ENCODE measurements at regions not wholly inside any gene's neighbourhood (a gene's known extent, or its start where the extent isn't known, plus 50 kb on each side); places are given as distances from the start of the nearest gene placed in this dataset.

DNA sequence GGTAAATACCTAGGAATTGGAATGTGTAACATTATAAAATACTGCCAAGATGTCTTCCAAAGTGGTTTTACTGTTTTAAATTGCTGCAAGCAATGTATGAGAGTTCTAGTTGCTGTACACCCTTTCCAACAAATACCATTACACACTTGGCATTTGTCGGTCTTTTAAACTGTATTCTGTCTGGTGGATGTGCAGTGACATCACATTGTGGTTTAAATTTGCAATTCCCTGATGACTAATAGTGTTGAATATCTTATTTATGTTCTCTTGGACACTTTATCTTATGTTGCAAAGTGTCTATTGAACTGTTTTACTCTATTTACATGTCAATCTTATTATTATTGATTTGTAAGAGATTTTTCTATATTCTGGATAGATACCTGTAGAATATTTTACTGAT, 561.2 kb upstream of the B3GALT2 start:
- Histone ChIP-seq H3K9me2 (replicated peaks; ENCODE audit: insufficient read depth, low read length) (no peaks in the 10 kb centered on the region), H4K20me1 (ENCODE audit: insufficient read depth, low read depth, low read length) (no peaks in the 10 kb centered on the region), H3K27ac (ENCODE audit: low read length) (no peak overlapping the region), H3K4me3 (ENCODE audit: low read length) (no peak overlapping the region), H3K9ac (ENCODE audit: low read length) (no peak overlapping the region), H3K9me3 (ENCODE audit: low read length) (no peaks in the 10 kb centered on the region), H2AFZ (ENCODE audit: low read length) (no peak overlapping the region), H3K79me2 (ENCODE audit: low read length) (no peaks in the 10 kb centered on the region), H3K4me1 (ENCODE audit: low read length) (no peaks in the 10 kb centered on the region), H3K36me3 (ENCODE audit: insufficient read depth, low read length) (no peaks in the 10 kb centered on the region), H3K4me2 (ENCODE audit: low read depth, low read length, poor library complexity, severe bottlenecking) (no peak overlapping the region), H3K27me3 (ENCODE audit: low read length) (no peaks in the 10 kb centered on the region)
- DNase-seq, result no peak

DNA sequence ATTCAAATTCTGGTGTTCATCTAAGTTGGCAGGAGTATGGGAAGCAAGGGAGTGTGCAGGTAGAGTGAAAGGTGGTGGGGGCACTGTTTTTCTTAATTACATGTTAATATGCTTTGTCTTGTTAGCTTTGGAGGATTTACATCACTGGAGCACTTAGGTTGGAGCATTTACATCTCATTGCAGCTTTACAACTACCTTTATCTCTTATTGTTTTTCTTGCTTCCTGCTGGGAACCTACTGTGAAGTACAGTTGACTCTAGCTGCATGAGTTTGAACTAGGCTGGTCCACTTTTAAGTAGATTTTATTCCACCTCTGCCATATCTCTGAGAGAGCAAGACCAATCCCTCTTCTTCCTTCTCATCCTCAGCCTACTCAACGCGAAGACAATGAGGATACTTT, 554.8 kb upstream of the B3GALT2 start:
- H3K9me3 ChIP-seq (ENCODE audit: low read length), result no peaks in the 10 kb centered on the region
- H3K27ac ChIP-seq (ENCODE audit: low read length), result no peak overlapping the region
- H3K4me1 ChIP-seq (ENCODE audit: low read length), result no peaks in the 10 kb centered on the region
- H2AFZ ChIP-seq (ENCODE audit: low read length), result no peak overlapping the region
- H3K4me3 ChIP-seq (ENCODE audit: low read length), result no peak overlapping the region
- H3K9ac ChIP-seq (ENCODE audit: low read length), result no peak overlapping the region
- no peaks in the 10 kb centered on the region for H3K27me3 ChIP-seq (ENCODE audit: low read length)
- no peak for DNase-seq
- H3K9me2 ChIP-seq (replicated peaks; ENCODE audit: insufficient read depth, low read length), result no peaks in the 10 kb centered on the region
- no peaks in the 10 kb centered on the region for H3K36me3 ChIP-seq (ENCODE audit: insufficient read depth, low read length)
- no peaks in the 10 kb centered on the region for H3K79me2 ChIP-seq (ENCODE audit: low read length)
- H4K20me1 ChIP-seq (ENCODE audit: insufficient read depth, low read depth, low read length), result no peaks in the 10 kb centered on the region
- no peak overlapping the region for H3K4me2 ChIP-seq (ENCODE audit: low read depth, low read length, poor library complexity, severe bottlenecking)

DNA sequence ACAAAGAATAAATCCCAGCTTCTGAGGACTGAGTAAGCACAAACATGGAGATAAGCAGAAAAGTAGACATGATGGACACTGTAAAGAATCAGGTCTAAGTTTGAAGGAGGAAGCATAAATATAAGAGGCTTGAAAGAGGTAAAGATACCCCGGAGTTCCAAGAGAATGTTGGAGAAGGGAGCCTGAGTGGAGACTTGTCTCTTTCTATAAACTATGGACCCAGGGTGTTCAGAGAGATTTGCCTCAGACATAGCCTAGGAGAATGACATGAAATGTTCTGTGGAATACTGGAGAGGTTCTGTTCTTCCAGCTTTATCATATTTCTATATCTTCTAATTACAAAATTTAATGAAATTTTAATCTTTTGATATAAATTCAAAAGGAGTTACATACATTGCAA, 554.3 kb upstream of the B3GALT2 start:
- no peak for DNase-seq
- Histone ChIP-seq H3K4me2 (ENCODE audit: low read depth, low read length, poor library complexity, severe bottlenecking) (no peak overlapping the region), H3K4me3 (ENCODE audit: low read length) (no peak overlapping the region)

DNA sequence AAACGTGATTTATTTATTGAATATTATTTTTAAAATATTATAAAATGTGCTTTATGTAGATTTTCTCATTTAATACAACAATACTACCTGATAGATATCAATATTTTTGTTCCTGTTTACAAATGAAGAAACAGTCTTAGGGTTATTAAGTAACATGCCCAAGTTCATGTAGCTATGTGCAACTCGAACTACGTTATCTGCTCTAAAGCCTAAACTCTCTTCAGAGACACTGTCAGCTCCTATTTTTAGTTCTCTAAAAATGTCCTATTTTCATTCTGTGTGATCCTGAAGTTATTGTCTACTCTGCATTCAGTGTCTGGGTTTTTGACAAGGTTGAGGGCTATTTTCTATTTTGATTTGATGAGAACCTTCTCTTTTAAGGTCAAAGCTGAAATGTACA, 550.1 kb upstream of the B3GALT2 start:
- H4K20me1 ChIP-seq (ENCODE audit: insufficient read depth, low read depth, low read length), result no peaks in the 10 kb centered on the region
- H3K4me2 ChIP-seq (ENCODE audit: low read depth, low read length, poor library complexity, severe bottlenecking), result no peak overlapping the region
- DNase-seq, result no peak
- H3K9me2 ChIP-seq (replicated peaks; ENCODE audit: insufficient read depth, low read length), result no peaks in the 10 kb centered on the region
- H3K4me3 ChIP-seq (ENCODE audit: low read length), result no peak overlapping the region
- H2AFZ ChIP-seq (ENCODE audit: low read length), result no peak overlapping the region
- no peak overlapping the region for H3K9ac ChIP-seq (ENCODE audit: low read length)
- no peak overlapping the region for H3K27ac ChIP-seq (ENCODE audit: low read length)
- no peaks in the 10 kb centered on the region for H3K27me3 ChIP-seq (ENCODE audit: low read length)
- H3K36me3 ChIP-seq (ENCODE audit: insufficient read depth, low read length), result no peaks in the 10 kb centered on the region
- no peaks in the 10 kb centered on the region for H3K79me2 ChIP-seq (ENCODE audit: low read length)
- no peaks in the 10 kb centered on the region for H3K9me3 ChIP-seq (ENCODE audit: low read length)
- H3K4me1 ChIP-seq (ENCODE audit: low read length), result no peaks in the 10 kb centered on the region

More for the DNA sequence above, 554.3 kb upstream of the B3GALT2 start:
- H4K20me1 ChIP-seq (ENCODE audit: insufficient read depth, low read depth, low read length), result no peaks in the 10 kb centered on the region
- H3K79me2 ChIP-seq (ENCODE audit: low read length), result no peaks in the 10 kb centered on the region
- H3K9ac ChIP-seq (ENCODE audit: low read length), result no peak overlapping the region
- H3K36me3 ChIP-seq (ENCODE audit: insufficient read depth, low read length), result no peaks in the 10 kb centered on the region
- H3K27me3 ChIP-seq (ENCODE audit: low read length), result no peaks in the 10 kb centered on the region
- no peaks in the 10 kb centered on the region for H3K9me3 ChIP-seq (ENCODE audit: low read length)
- no peak overlapping the region for H3K27ac ChIP-seq (ENCODE audit: low read length)
- no peak overlapping the region for H2AFZ ChIP-seq (ENCODE audit: low read length)
- no peaks in the 10 kb centered on the region for H3K9me2 ChIP-seq (replicated peaks; ENCODE audit: insufficient read depth, low read length)
- H3K4me1 ChIP-seq (ENCODE audit: low read length), result no peaks in the 10 kb centered on the region

DNA sequence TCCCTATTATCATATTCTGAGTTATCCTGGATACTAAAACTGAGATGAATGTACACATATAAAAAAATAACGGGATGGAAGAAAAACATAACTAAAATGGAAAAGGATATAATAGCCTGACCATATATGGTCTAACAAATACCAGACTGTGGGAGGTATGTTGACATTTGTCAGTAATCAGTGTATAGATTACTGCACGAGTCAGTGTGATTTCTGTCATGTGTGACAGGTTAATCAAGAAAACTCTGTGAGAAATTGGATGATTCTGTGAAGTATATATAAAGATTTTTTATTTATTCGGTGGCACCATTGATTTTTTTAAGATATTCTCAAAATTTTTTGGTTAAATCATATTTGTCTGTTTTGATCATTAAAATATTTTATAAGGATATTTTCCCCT, 547.3 kb upstream of the B3GALT2 start:
- H3K4me3 ChIP-seq (ENCODE audit: low read length), result no peak overlapping the region
- H3K27me3 ChIP-seq (ENCODE audit: low read length), result no peaks in the 10 kb centered on the region
- no peaks in the 10 kb centered on the region for H3K9me2 ChIP-seq (replicated peaks; ENCODE audit: insufficient read depth, low read length)
- H3K4me1 ChIP-seq (ENCODE audit: low read length), result no peaks in the 10 kb centered on the region
- no peak overlapping the region for H3K9ac ChIP-seq (ENCODE audit: low read length)
- H3K4me2 ChIP-seq (ENCODE audit: low read depth, low read length, poor library complexity, severe bottlenecking), result no peak overlapping the region
- H4K20me1 ChIP-seq (ENCODE audit: insufficient read depth, low read depth, low read length), result no peaks in the 10 kb centered on the region
- H3K27ac ChIP-seq (ENCODE audit: low read length), result no peak overlapping the region
- H3K36me3 ChIP-seq (ENCODE audit: insufficient read depth, low read length), result no peaks in the 10 kb centered on the region
- H3K79me2 ChIP-seq (ENCODE audit: low read length), result no peaks in the 10 kb centered on the region
- no peaks in the 10 kb centered on the region for H3K9me3 ChIP-seq (ENCODE audit: low read length)
- DNase-seq, result no peak
- no peak overlapping the region for H2AFZ ChIP-seq (ENCODE audit: low read length)

DNA sequence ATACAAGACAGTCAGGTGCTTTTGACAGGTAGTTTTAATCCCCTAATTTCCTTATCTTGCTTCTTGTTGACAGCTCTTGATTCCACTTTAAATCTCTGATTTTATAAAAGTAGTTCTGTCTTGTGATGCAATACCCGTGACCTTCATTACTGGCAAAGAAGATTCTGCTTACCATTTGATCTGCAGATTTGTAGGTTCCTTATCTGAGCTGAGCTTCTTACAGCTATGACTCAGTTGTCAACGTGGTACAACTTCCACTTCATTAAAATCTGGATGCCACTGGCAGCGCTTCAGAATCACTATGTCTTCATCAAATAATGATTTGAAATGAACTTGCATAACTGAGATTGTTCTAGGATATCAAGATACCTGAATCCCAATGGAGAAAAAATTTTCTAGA, 543.6 kb upstream of the B3GALT2 start:
- H3K79me2 ChIP-seq (ENCODE audit: low read length), result no peaks in the 10 kb centered on the region
- H3K36me3 ChIP-seq (ENCODE audit: insufficient read depth, low read length), result no peaks in the 10 kb centered on the region
- H3K27ac ChIP-seq (ENCODE audit: low read length), result no peak overlapping the region
- H3K9ac ChIP-seq (ENCODE audit: low read length), result no peak overlapping the region
- no peak overlapping the region for H3K4me2 ChIP-seq (ENCODE audit: low read depth, low read length, poor library complexity, severe bottlenecking)
- no peak for DNase-seq
- H3K27me3 ChIP-seq (ENCODE audit: low read length), result no peaks in the 10 kb centered on the region
- no peak overlapping the region for H3K4me3 ChIP-seq (ENCODE audit: low read length)
- no peak overlapping the region for H2AFZ ChIP-seq (ENCODE audit: low read length)
- no peaks in the 10 kb centered on the region for H3K9me3 ChIP-seq (ENCODE audit: low read length)
- no peaks in the 10 kb centered on the region for H4K20me1 ChIP-seq (ENCODE audit: insufficient read depth, low read depth, low read length)
- H3K4me1 ChIP-seq (ENCODE audit: low read length), result no peaks in the 10 kb centered on the region
- no peaks in the 10 kb centered on the region for H3K9me2 ChIP-seq (replicated peaks; ENCODE audit: insufficient read depth, low read length)

DNA sequence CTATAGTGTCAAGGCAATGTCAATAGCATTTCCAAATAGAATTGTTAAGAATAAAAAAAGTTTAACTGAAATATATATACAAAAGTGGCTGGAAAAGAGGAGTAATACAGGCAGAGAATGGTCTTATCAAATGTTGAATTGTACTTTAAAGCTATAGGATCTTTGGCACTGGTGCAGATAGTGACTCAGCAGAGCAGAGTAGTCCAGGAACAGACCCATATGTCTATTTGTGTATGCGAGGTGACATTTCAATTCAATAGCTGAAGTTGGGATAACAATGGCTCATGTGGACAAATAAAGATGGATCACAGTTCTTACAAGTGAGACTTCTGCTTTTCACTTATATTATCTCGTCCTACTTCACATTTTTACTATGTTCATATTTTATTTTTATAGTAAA, 543.0 kb upstream of the B3GALT2 start:
- no peak overlapping the region for H3K9ac ChIP-seq (ENCODE audit: low read length)
- H3K4me2 ChIP-seq (ENCODE audit: low read depth, low read length, poor library complexity, severe bottlenecking), result no peak overlapping the region
- H3K9me2 ChIP-seq (replicated peaks; ENCODE audit: insufficient read depth, low read length), result no peaks in the 10 kb centered on the region
- H3K4me1 ChIP-seq (ENCODE audit: low read length), result no peaks in the 10 kb centered on the region
- H3K79me2 ChIP-seq (ENCODE audit: low read length), result no peaks in the 10 kb centered on the region
- DNase-seq, result no peak
- no peak overlapping the region for H3K4me3 ChIP-seq (ENCODE audit: low read length)
- H3K27ac ChIP-seq (ENCODE audit: low read length), result no peak overlapping the region
- H2AFZ ChIP-seq (ENCODE audit: low read length), result no peak overlapping the region
- no peaks in the 10 kb centered on the region for H3K27me3 ChIP-seq (ENCODE audit: low read length)
- H3K9me3 ChIP-seq (ENCODE audit: low read length), result no peaks in the 10 kb centered on the region
- no peaks in the 10 kb centered on the region for H4K20me1 ChIP-seq (ENCODE audit: insufficient read depth, low read depth, low read length)
- no peaks in the 10 kb centered on the region for H3K36me3 ChIP-seq (ENCODE audit: insufficient read depth, low read length)

DNA sequence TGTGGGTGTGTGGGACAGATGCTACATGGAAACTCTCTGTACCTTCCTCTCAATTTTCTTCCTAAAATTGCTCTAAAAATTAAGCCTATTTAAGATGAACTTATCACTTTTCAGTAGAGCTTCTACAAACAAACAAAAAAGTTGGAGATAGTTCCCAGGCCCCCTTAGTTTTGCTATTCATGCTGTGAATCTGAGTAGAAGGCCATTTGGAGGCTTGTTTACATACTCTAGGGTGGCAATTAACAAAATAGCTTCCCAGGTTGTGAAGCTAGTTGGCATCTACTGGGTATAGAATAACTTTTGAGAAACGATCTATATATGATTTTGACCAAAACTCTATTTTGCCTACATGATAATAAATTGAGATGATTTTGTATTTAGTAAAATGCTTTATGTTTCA, 541.4 kb upstream of the B3GALT2 start:
- Histone ChIP-seq H3K9me2 (replicated peaks; ENCODE audit: insufficient read depth, low read length) (no peaks in the 10 kb centered on the region), H4K20me1 (ENCODE audit: insufficient read depth, low read depth, low read length) (no peaks in the 10 kb centered on the region), H3K4me1 (ENCODE audit: low read length) (no peaks in the 10 kb centered on the region), H3K36me3 (ENCODE audit: insufficient read depth, low read length) (no peaks in the 10 kb centered on the region), H3K79me2 (ENCODE audit: low read length) (no peaks in the 10 kb centered on the region), H3K9ac (ENCODE audit: low read length) (no peak overlapping the region), H3K4me3 (ENCODE audit: low read length) (no peak overlapping the region), H2AFZ (ENCODE audit: low read length) (no peak overlapping the region), H3K4me2 (ENCODE audit: low read depth, low read length, poor library complexity, severe bottlenecking) (no peak overlapping the region), H3K27ac (ENCODE audit: low read length) (no peak overlapping the region), H3K27me3 (ENCODE audit: low read length) (no peaks in the 10 kb centered on the region), H3K9me3 (ENCODE audit: low read length) (no peaks in the 10 kb centered on the region)
- DNase-seq, result no peak

DNA sequence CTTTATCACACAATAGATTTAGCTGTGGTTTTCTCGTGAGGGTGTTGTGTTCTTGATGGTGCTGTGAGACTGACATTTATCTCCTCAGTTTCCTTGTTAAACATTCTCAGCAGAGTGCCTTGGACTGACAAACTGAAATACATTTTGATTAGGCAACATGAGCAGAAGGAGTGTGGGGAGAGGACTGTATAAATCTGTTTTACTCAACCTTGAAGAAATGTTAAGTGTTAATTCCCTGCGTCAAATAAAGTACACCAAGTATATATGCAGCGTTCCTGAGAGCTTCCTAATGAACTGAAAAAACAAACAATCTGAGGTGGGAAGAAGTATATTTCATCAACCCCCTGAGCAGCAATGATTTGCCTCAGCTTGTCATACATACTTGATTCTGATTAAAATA, 540.3 kb upstream of the B3GALT2 start:
- H3K9ac ChIP-seq (ENCODE audit: low read length), result no peak overlapping the region
- H3K27ac ChIP-seq (ENCODE audit: low read length), result no peak overlapping the region
- H3K4me2 ChIP-seq (ENCODE audit: low read depth, low read length, poor library complexity, severe bottlenecking), result no peak overlapping the region
- no peaks in the 10 kb centered on the region for H3K79me2 ChIP-seq (ENCODE audit: low read length)
- DNase-seq, result no peak
- H3K36me3 ChIP-seq (ENCODE audit: insufficient read depth, low read length), result no peaks in the 10 kb centered on the region
- no peak overlapping the region for H3K4me3 ChIP-seq (ENCODE audit: low read length)
- H3K9me3 ChIP-seq (ENCODE audit: low read length), result no peaks in the 10 kb centered on the region
- no peaks in the 10 kb centered on the region for H3K27me3 ChIP-seq (ENCODE audit: low read length)
- H2AFZ ChIP-seq (ENCODE audit: low read length), result no peak overlapping the region
- H4K20me1 ChIP-seq (ENCODE audit: insufficient read depth, low read depth, low read length), result no peaks in the 10 kb centered on the region
- no peaks in the 10 kb centered on the region for H3K9me2 ChIP-seq (replicated peaks; ENCODE audit: insufficient read depth, low read length)
- no peaks in the 10 kb centered on the region for H3K4me1 ChIP-seq (ENCODE audit: low read length)

Measured in Karpas-422 (cell line).